Activated T-cell treated with anti-CD3 and anti-CD28 coated beads, Interleukin-2, amount 50 U/mL, for 4 hours (primary cell): ENCODE measurements at regions not wholly inside any gene's neighbourhood (a gene's known extent, or its start where the extent isn't known, plus 50 kb on each side); places are given as distances from the start of the nearest gene placed in this dataset.

ENCODE experiments used
- ATAC-seq, 2 donors: fragments of 200-7000 bp; cut with Tn5 transposase; one replicate each; pipeline ENCODE4 v1.10.0; 2021
- DNase-seq: peaks from one replicate; pipeline ENCODE4 v3.0.0-alpha.2; 2020
- H3K27me3 Mint-ChIP-seq: one replicate; pipeline ENCODE4 v1.8.0; 2021; ENCODE audit warnings: low read depth, mixed read lengths
- H3K36me3 Mint-ChIP-seq: one replicate; pipeline ENCODE4 v1.8.0; 2022; ENCODE audit warnings: mixed read lengths; ENCODE audit not compliant: insufficient read depth
- H3K4me1 Mint-ChIP-seq: one replicate; pipeline ENCODE4 v1.8.0; 2021; ENCODE audit warnings: low read depth, mixed read lengths
- H3K4me3 Mint-ChIP-seq: one replicate; pipeline ENCODE4 v1.8.0; 2021; ENCODE audit warnings: mild to moderate bottlenecking, moderate library complexity, mixed read lengths
- H3K9me3 Mint-ChIP-seq: one replicate; pipeline ENCODE4 v1.8.0; 2021; ENCODE audit warnings: mixed read lengths

GRCh38 chr5:165152058-165152457, 1646.6 kb downstream of the MAT2B start:
- DNase-seq = no peak
- Mint-ChIP-seq H3K9me3 (no peaks in the 10 kb centered on the region), H3K27me3 (no peaks in the 10 kb centered on the region), H3K36me3 (no peaks in the 10 kb centered on the region), H3K4me1 (no peaks in the 10 kb centered on the region), H3K4me3 (no peak overlapping the region)
- no peak for ATAC-seq

DNA sequence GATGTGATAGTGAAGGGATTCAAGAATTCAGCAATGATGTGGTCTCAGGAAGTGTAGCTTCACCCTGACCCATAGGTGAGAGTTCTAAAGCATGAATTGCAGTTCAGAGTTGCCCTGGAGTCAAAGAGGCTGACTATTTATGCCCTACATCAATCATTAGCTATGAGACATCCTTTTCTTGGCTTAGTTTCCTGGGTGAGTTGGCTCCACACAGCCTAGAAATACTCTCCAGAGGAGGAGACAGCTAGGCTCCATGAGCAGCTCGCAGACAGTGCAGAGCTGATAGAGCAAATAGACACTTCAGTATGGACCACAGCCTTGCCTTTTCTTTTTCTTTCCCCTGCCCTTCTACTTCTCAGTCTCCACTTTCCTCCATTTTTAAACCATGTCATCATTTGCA, 1651.8 kb downstream of the MAT2B start:
- no peak for ATAC-seq
- H3K4me3 Mint-ChIP-seq = no peak overlapping the region
- H3K36me3 Mint-ChIP-seq = no peaks in the 10 kb centered on the region
- no peak for DNase-seq
- no peaks in the 10 kb centered on the region for H3K27me3 Mint-ChIP-seq
- H3K4me1 Mint-ChIP-seq = no peaks in the 10 kb centered on the region
- peaks cover 4% of the 10 kb centered on the region for H3K9me3 Mint-ChIP-seq

DNA sequence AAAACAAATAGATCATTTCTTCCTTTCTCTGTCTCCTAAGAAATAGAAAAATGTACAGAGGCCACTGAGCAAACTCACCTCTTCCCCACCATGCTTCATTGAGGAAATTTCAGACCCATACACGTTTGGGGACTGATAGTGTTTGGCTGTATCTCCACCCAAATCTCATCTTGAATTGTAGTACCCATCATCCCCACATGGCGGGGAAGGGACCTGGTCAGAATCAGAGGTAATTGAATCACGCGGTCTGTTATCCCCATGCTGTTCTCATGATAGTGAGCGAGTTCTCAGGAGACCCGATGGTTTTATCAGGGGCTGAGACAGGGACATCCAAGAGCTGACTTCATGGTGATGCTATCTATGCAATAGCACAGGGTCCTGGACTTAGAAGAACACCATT, 1655.8 kb downstream of the MAT2B start:
- H3K4me3 Mint-ChIP-seq = no peak overlapping the region
- ATAC-seq = no peak
- H3K9me3 Mint-ChIP-seq = peaks cover 12% of the 10 kb centered on the region
- H3K27me3 Mint-ChIP-seq = no peaks in the 10 kb centered on the region
- no peaks in the 10 kb centered on the region for H3K4me1 Mint-ChIP-seq
- no peaks in the 10 kb centered on the region for H3K36me3 Mint-ChIP-seq
- no peak for DNase-seq

GRCh38 chr5:165163861-165164260, 1658.4 kb downstream of the MAT2B start:
- Mint-ChIP-seq H3K9me3 (peaks cover 14% of the 10 kb centered on the region), H3K4me3 (no peak overlapping the region), H3K36me3 (no peaks in the 10 kb centered on the region), H3K27me3 (no peaks in the 10 kb centered on the region), H3K4me1 (no peaks in the 10 kb centered on the region)
- ATAC-seq = no peak
- DNase-seq = no peak

- H3K4me1 Mint-ChIP-seq = no peaks in the 10 kb centered on the region
- ATAC-seq (no peak), DNase-seq (no peak)
- H3K36me3 Mint-ChIP-seq = no peaks in the 10 kb centered on the region
- peaks cover 15% of the 10 kb centered on the region for H3K9me3 Mint-ChIP-seq
- H3K4me3 Mint-ChIP-seq = no peak overlapping the region
- no peaks in the 10 kb centered on the region for H3K27me3 Mint-ChIP-seq
These were observed 1668.2 kb downstream of the MAT2B start for GRCh38 chr5:165173651-165174050.

GRCh38 chr5:165175041-165175440, 1669.6 kb downstream of the MAT2B start:
- ATAC-seq = no peak
- H3K4me3 Mint-ChIP-seq = no peak overlapping the region
- H3K36me3 Mint-ChIP-seq = no peaks in the 10 kb centered on the region
- no peaks in the 10 kb centered on the region for H3K27me3 Mint-ChIP-seq
- no peaks in the 10 kb centered on the region for H3K4me1 Mint-ChIP-seq
- H3K9me3 Mint-ChIP-seq = peaks cover 7% of the 10 kb centered on the region
- no peak for DNase-seq

DNA sequence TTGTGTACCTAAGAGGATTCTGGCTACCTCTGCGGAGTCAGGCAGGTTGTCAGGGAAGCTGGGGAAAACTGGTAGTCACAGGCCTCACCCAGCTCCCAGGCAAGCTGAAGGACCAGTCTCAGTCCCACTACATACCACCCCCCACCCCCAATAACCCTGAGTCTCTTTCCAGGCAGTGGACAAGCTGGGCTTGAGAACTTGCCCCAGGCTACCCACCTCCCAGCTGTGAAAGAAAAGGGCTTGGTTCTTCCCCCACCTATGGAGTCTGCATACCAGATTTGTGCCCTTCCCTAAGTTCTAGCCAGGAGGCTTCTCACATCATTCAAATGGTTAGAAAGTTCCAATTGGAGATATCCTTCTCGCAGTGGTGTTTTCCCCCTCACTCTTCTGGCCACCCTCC, 1678.8 kb downstream of the MAT2B start:
- H3K4me1 Mint-ChIP-seq = no peaks in the 10 kb centered on the region
- H3K9me3 Mint-ChIP-seq = peaks cover 25% of the 10 kb centered on the region
- H3K36me3 Mint-ChIP-seq = no peaks in the 10 kb centered on the region
- DNase-seq (no peak), ATAC-seq (no peak)
- no peak overlapping the region for H3K4me3 Mint-ChIP-seq
- no peaks in the 10 kb centered on the region for H3K27me3 Mint-ChIP-seq

- Mint-ChIP-seq H3K27me3 (no peaks in the 10 kb centered on the region), H3K36me3 (no peaks in the 10 kb centered on the region), H3K9me3 (peaks cover 20% of the 10 kb centered on the region), H3K4me1 (no peaks in the 10 kb centered on the region), H3K4me3 (no peak overlapping the region)
- ATAC-seq = no peak
- DNase-seq = no peak
These were observed 1680.3 kb downstream of the MAT2B start for GRCh38 chr5:165185716-165186115.

DNA sequence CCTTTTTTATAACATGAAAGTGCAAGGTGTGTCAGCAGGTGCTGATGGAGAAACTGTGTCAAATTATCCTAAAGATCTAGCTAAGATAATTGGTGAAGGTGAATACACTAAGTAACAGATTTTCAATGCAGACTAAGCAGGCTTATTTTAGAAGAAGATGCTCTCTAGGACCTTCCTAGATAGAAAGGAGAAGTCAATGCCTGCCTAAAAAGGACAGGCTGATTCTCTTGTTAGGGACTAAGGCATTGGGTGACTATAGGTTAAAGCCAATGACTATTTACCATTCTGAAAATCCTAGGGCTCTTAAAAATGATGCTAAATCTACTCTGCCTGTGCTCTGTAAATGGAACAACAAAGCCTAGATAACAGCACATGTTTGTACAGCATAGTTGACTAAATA, 1682.4 kb downstream of the MAT2B start:
- Mint-ChIP-seq H3K27me3 (no peaks in the 10 kb centered on the region), H3K36me3 (no peaks in the 10 kb centered on the region)
- DNase-seq = no peak

DNA sequence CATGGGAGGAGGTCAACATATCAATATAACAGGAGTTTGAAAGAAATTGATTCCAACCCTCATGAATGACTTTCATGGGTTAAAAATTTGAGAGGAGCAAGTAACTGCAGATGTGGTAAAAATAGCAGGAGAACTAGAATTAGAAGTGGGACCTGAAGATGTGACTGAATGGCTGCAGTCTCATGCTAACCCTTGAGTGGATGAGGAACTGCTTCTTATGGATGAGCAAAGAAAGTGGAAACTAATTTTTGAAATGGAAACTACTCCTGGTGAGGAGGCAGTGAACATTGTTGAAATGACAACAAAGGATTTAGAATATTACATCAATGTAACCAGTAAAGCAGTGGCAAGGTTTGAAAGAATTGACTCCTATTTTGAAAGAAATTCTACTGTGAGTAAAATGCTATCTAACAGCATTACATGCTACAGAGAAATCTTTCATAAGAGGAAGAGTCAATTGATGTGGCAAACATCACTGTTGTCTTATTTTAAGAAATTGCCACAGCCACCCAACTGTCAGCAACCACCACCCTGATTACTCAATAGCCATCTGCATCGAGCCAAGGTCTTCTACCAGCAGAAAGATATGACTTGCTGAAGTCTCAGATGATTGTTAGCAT, 1683.2 kb downstream of the MAT2B start:
- Mint-ChIP-seq H3K4me3 (no peak overlapping the region), H3K27me3 (no peaks in the 10 kb centered on the region), H3K9me3 (peaks cover 8% of the 10 kb centered on the region), H3K36me3 (no peaks in the 10 kb centered on the region), H3K4me1 (no peaks in the 10 kb centered on the region)
- ATAC-seq (no peak), DNase-seq (no peak)

More for the DNA sequence above, 1682.4 kb downstream of the MAT2B start:
- no peak overlapping the region for H3K4me3 Mint-ChIP-seq
- peaks cover 14% of the 10 kb centered on the region for H3K9me3 Mint-ChIP-seq
- no peak for ATAC-seq
- no peaks in the 10 kb centered on the region for H3K4me1 Mint-ChIP-seq

- H3K36me3 Mint-ChIP-seq = no peaks in the 10 kb centered on the region
- H3K4me3 Mint-ChIP-seq = no peak overlapping the region
- ATAC-seq = no peak
- H3K27me3 Mint-ChIP-seq = no peaks in the 10 kb centered on the region
- H3K4me1 Mint-ChIP-seq = no peaks in the 10 kb centered on the region
- DNase-seq = no peak
- H3K9me3 Mint-ChIP-seq = no peaks in the 10 kb centered on the region
These were observed 1691.5 kb downstream of the MAT2B start for GRCh38 chr5:165196961-165197360.

- Mint-ChIP-seq H3K27me3 (no peaks in the 10 kb centered on the region), H3K4me1 (no peaks in the 10 kb centered on the region), H3K36me3 (no peaks in the 10 kb centered on the region), H3K9me3 (no peaks in the 10 kb centered on the region), H3K4me3 (no peak overlapping the region)
- ATAC-seq = no peak
- no peak for DNase-seq
These were observed 1696.0 kb downstream of the MAT2B start for GRCh38 chr5:165201369-165201768.

GRCh38 chr5:165201771-165202518, 1696.5 kb downstream of the MAT2B start:
- H3K36me3 Mint-ChIP-seq = no peaks in the 10 kb centered on the region
- no peaks in the 10 kb centered on the region for H3K27me3 Mint-ChIP-seq
- H3K4me3 Mint-ChIP-seq = no peak overlapping the region
- H3K9me3 Mint-ChIP-seq = no peaks in the 10 kb centered on the region
- ATAC-seq = no peak
- no peaks in the 10 kb centered on the region for H3K4me1 Mint-ChIP-seq
- DNase-seq = no peak

GRCh38 chr5:165202519-165202910, 1697.1 kb downstream of the MAT2B start:
- DNase-seq (no peak), ATAC-seq (no peak)
- Mint-ChIP-seq H3K36me3 (no peaks in the 10 kb centered on the region), H3K9me3 (no peaks in the 10 kb centered on the region), H3K27me3 (no peaks in the 10 kb centered on the region), H3K4me1 (no peaks in the 10 kb centered on the region), H3K4me3 (no peak overlapping the region)

DNA sequence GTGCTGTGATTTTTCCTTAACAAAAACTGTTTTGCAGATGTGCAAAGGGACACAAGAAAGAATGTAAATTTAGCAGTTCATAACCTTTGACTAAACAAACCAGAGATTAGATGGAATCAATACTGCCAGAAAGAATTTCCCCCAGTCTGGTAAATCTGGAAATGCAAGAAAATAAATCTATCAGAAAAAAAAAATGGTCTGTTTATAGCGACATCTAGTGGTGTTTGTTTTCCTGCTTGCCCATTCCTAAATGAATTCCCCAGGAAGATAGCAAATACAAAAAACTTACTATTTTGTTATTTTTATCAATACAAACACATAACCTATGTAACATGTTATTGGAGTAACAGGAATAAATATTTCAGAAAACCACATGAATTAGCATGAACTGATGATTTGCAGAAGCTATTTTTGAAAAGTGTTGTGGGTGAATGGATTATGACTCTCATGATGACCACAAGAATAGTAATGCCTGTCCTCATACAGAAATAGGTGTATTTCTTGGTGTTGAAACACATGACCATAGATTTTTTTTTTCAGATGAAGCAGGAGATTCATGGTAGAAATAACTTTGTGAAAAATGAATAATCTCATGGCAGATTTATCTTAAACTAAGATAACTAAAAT, 1703.8 kb downstream of the MAT2B start:
- Mint-ChIP-seq H3K4me1 (no peaks in the 10 kb centered on the region), H3K9me3 (no peaks in the 10 kb centered on the region), H3K27me3 (no peaks in the 10 kb centered on the region), H3K4me3 (no peak overlapping the region), H3K36me3 (no peaks in the 10 kb centered on the region)
- DNase-seq (no peak), ATAC-seq (no peak)
